IMR-90 (cell line): ENCODE measurements at regions not wholly inside any gene's neighbourhood (a gene's known extent, or its start where the extent isn't known, plus 50 kb on each side); places are given as distances from the start of the nearest gene placed in this dataset.

Experiments used
- ATAC-seq: fragments of 200-7000 bp; cut with Tn5 transposase; 2 replicates; pipeline ENCODE4 v1.9.1; 2020; ENCODE audit warnings: low read depth, mild to moderate bottlenecking, moderate library complexity
- BruUV-seq: library from RNA; stranded (reverse); fragments of 400-500 nt; replicated peaks from 2 replicates; lab custom pipeline; 2021; lab: Mats Ljungman, UMichigan
- CTCF ChIA-PET: fragments of 300-600 bp; formaldehyde crosslinking; extraction: SDS; loops from one replicate; lab custom pipeline; 2021; ENCODE audit warnings: antibody characterized with exemption; lab: Yijun Ruan, JAX
- POLR2A ChIA-PET: fragments of 300-600 bp; sonication (Branson Sonifier 250); formaldehyde crosslinking; loops from one replicate; lab custom pipeline; 2022; ENCODE audit warnings: antibody characterized with exemption; ENCODE audit not compliant: unreplicated experiment; lab: Charles Lee
- DNase-seq: peaks from one replicate; pipeline ENCODE4 v3.0.0; 2013
- H2AFZ ChIP-seq: replicated peaks from 2 replicates; pipeline ENCODE3; 2013; ENCODE audit warnings: low read length, mild to moderate bottlenecking; ENCODE audit not compliant: poor library complexity
- H2AK5ac ChIP-seq: 2 replicates; pipeline ENCODE4 v1.6.1; 2013; ENCODE audit warnings: low read depth, low read length, inconsistent platforms
- H2AK9ac ChIP-seq: replicated peaks from 2 replicates; pipeline ENCODE3; 2013; ENCODE audit warnings: mild to moderate bottlenecking, low read depth, low read length, moderate library complexity; ENCODE audit not compliant: poor library complexity
- H2BK120ac ChIP-seq: 2 replicates; pipeline ENCODE4 v1.6.1; 2013; ENCODE audit warnings: low read depth, low read length, inconsistent platforms
- H2BK15ac ChIP-seq: 3 replicates; pipeline ENCODE4 v1.6.1; 2013; ENCODE audit warnings: low read depth, low read length, inconsistent platforms
- H2BK20ac ChIP-seq: 2 replicates; pipeline ENCODE4 v1.6.1; 2013; ENCODE audit warnings: low read depth, mild to moderate bottlenecking, inconsistent platforms, low read length, moderate library complexity
- H2BK5ac ChIP-seq: 2 replicates; pipeline ENCODE4 v1.6.1; 2013; ENCODE audit warnings: mild to moderate bottlenecking, low read depth, low read length, inconsistent platforms; ENCODE audit not compliant: poor library complexity, severe bottlenecking
- H3K14ac ChIP-seq: replicated peaks from 2 replicates; pipeline ENCODE4 v1.6.1; 2013; ENCODE audit warnings: low read depth, low read length, inconsistent platforms
- H3K18ac ChIP-seq: 2 replicates; pipeline ENCODE4 v1.6.1; 2013; ENCODE audit warnings: low read depth, low read length, control low read depth
- H3K23ac ChIP-seq: 2 replicates; pipeline ENCODE4 v1.6.1; 2013; ENCODE audit warnings: low read depth, low read length, inconsistent platforms
- H3K27ac ChIP-seq: 2 replicates; pipeline ENCODE4 v1.5.1; 2013; ENCODE audit warnings: mild to moderate bottlenecking, control low read depth, low read length; ENCODE audit not compliant: insufficient read depth
- H3K27me3 ChIP-seq: 2 replicates; pipeline ENCODE4 v1.6.1; 2013; ENCODE audit warnings: low read length; ENCODE audit not compliant: control insufficient read depth, insufficient read depth
- H3K36me3 ChIP-seq: 2 replicates; pipeline ENCODE4 v1.6.1; 2013; ENCODE audit warnings: low read length, mixed read lengths; ENCODE audit not compliant: control insufficient read depth, insufficient read depth
- H3K4ac ChIP-seq: 2 replicates; pipeline ENCODE4 v1.6.1; 2013; ENCODE audit warnings: low read depth, low read length, inconsistent platforms
- H3K4me1 ChIP-seq: 2 replicates; pipeline ENCODE4 v1.6.1; 2013; ENCODE audit warnings: low read length, mixed read lengths; ENCODE audit not compliant: control insufficient read depth, insufficient read depth
- H3K4me2 ChIP-seq: 2 replicates; pipeline ENCODE4 v1.6.1; 2013; ENCODE audit warnings: low read depth, mild to moderate bottlenecking, control low read depth, low read length, moderate library complexity
- H3K4me3 ChIP-seq: 2 replicates; pipeline ENCODE4 v1.5.1; 2013; ENCODE audit warnings: low read depth, mild to moderate bottlenecking, control low read depth, low read length, moderate library complexity; ENCODE audit not compliant: insufficient read depth
- H3K56ac ChIP-seq: 2 replicates; pipeline ENCODE4 v1.6.1; 2013; ENCODE audit warnings: low read length, inconsistent platforms; ENCODE audit not compliant: insufficient read depth; ENCODE audit errors: extremely low read depth
- H3K79me1 ChIP-seq, 2 experiments: 2 replicates each; pipeline ENCODE4 v1.6.1; 2013; ENCODE audit warnings: low read length in 2 of 2, inconsistent platforms in 1 of 2, low read depth in 1 of 2
- H3K9ac ChIP-seq: 2 replicates; pipeline ENCODE4 v1.6.1; 2013; ENCODE audit warnings: low read depth, low read length, control low read depth
- H3K9me1 ChIP-seq: 2 replicates; pipeline ENCODE4 v1.6.1; 2013; ENCODE audit warnings: low read length, inconsistent platforms; ENCODE audit not compliant: insufficient read depth
- H3K9me3 ChIP-seq: 2 replicates; pipeline ENCODE4 v1.6.1; 2013; ENCODE audit warnings: low read length; ENCODE audit not compliant: control insufficient read depth, insufficient read depth
- H4K20me1 ChIP-seq: 2 replicates; pipeline ENCODE4 v1.6.1; 2013; ENCODE audit warnings: low read length, inconsistent platforms; ENCODE audit not compliant: insufficient read depth
- H4K5ac ChIP-seq: 2 replicates; pipeline ENCODE4 v1.6.1; 2013; ENCODE audit warnings: mild to moderate bottlenecking, low read depth, low read length, control low read depth
- H4K8ac ChIP-seq, 2 experiments: 2 replicates each; pipeline ENCODE4 v1.6.1; 2013; ENCODE audit warnings: low read depth in 2 of 2, low read length in 2 of 2, control low read depth in 1 of 2, inconsistent platforms in 1 of 2
- H4K91ac ChIP-seq: 2 replicates; pipeline ENCODE4 v1.6.1; 2013; ENCODE audit warnings: low read depth, low read length, inconsistent platforms; ENCODE audit not compliant: insufficient read depth
- BHLHE40 ChIP-seq: fragments of 150-350 bp; IDR thresholded peaks from 2 replicates; pipeline ENCODE4 v1.6.1; 2016; ENCODE audit warnings: mild to moderate bottlenecking, low read depth, low read length
- CEBPB ChIP-seq: IDR thresholded peaks from 2 replicates; pipeline ENCODE4 v1.6.1; 2012; ENCODE audit warnings: low read depth, low read length, improper control_type of control experiment
- CHD1 ChIP-seq: IDR thresholded peaks from 2 replicates; pipeline ENCODE4 v1.6.1; 2012; ENCODE audit warnings: low read depth, low read length, improper control_type of control experiment
- ELK1 ChIP-seq: fragments of 150-350 bp; IDR thresholded peaks from 2 replicates; pipeline ENCODE4 v1.6.1; 2016; ENCODE audit warnings: low read depth, mild to moderate bottlenecking, low read length, moderate library complexity, borderline replicate concordance
- FOS ChIP-seq: fragments of 150-350 bp; IDR thresholded peaks from 2 replicates; pipeline ENCODE4 v1.6.1; 2016; ENCODE audit warnings: low read depth, low read length
- MAZ ChIP-seq: IDR thresholded peaks from 2 replicates; pipeline ENCODE4 v1.6.1; 2012; ENCODE audit warnings: low read depth, mild to moderate bottlenecking, low read length, improper control_type of control experiment, moderate library complexity, borderline replicate concordance
- NFE2L2 ChIP-seq: fragments of 150-350 bp; IDR thresholded peaks from 2 replicates; pipeline ENCODE4 v1.6.1; 2016; ENCODE audit warnings: low read depth, mild to moderate bottlenecking, low read length
- POLR2A ChIP-seq: IDR thresholded peaks from 2 replicates; pipeline ENCODE4 v1.6.1; 2012; ENCODE audit warnings: mild to moderate bottlenecking, low read depth, low read length
- RAD21 ChIP-seq: IDR thresholded peaks from 2 replicates; pipeline ENCODE4 v1.6.1; 2012; ENCODE audit warnings: low read length, improper control_type of control experiment
- RFX5 ChIP-seq: IDR thresholded peaks from 2 replicates; pipeline ENCODE4 v1.8.0; 2012; ENCODE audit warnings: low read depth, mild to moderate bottlenecking, low read length, moderate library complexity
- SMC3 ChIP-seq: fragments of 150-350 bp; IDR thresholded peaks from 2 replicates; pipeline ENCODE4 v1.6.1; 2016; ENCODE audit warnings: low read depth, mild to moderate bottlenecking, antibody characterized with exemption, low read length, moderate library complexity
- USF2 ChIP-seq: fragments of 150-350 bp; IDR thresholded peaks from 2 replicates; pipeline ENCODE4 v1.6.1; 2017; ENCODE audit warnings: mild to moderate bottlenecking, antibody characterized with exemption, low read length, low read depth
- dilution Hi-C: fragments of 300-500 bp; cut with HindIII; formaldehyde crosslinking; loops from one replicate; pipeline ENCODE4 v1.14.3; 2018; ENCODE audit warnings: low sequenced_read_pairs; ENCODE audit not compliant: unreplicated experiment
- in situ Hi-C: fragments of 300-500 bp; cut with MboI; formaldehyde crosslinking; loops from 3 replicates; pipeline ENCODE4 v1.14.3; 2019; ENCODE audit warnings: low sequenced_read_pairs, inconsistent platforms, mixed read lengths
- intact Hi-C: fragments of 100-400 bp; cut with micrococcal nuclease; formaldehyde crosslinking; loops from 2 replicates; pipeline ENCODE4 v1.10.0; 2022

GRCh38 chr4:57163530-57164459 lies 53.6 kb upstream of the IGFBP7 start (continued):
- peak; percentile 16; the same call in 1 of the 2 replicates for TF ChIP-seq FOS

- H3K4ac ChIP-seq, result no peak overlapping the region
- ChIA-PET POLR2A (interaction anchor here (0.6 kb wide), 2 partner anchors 14 kb away, joined by 3 to 4 read pairs; no protein-coding TSS in a partner anchor), CTCF (interaction anchor here (0.8 to 2.8 kb wide), 22 partner anchors 9 to 134 kb away, joined by 3 to 22 read pairs (median 6); partner anchors contain the start of gene IGFBP7)
- H4K5ac ChIP-seq, result no peak overlapping the region
- no peaks in the 10 kb centered on the region for H3K9me1 ChIP-seq
- H3K27me3 ChIP-seq, result peaks cover 13% of the 10 kb centered on the region
- no peak overlapping the region for H4K8ac ChIP-seq
- no peak overlapping the region for H2AK5ac ChIP-seq
- H3K9ac ChIP-seq, result no peak overlapping the region
- no peak overlapping the region for H4K91ac ChIP-seq
- H3K23ac ChIP-seq, result no peak overlapping the region
- H3K36me3 ChIP-seq, result no peaks in the 10 kb centered on the region
- no peak overlapping the region for H3K4me2 ChIP-seq
- no peak overlapping the region for H2BK15ac ChIP-seq
- H3K14ac ChIP-seq, result no peak overlapping the region
- no peak overlapping the region for H2BK120ac ChIP-seq
- H2BK5ac ChIP-seq, result no peak overlapping the region
- H3K9me3 ChIP-seq, result no peaks in the 10 kb centered on the region
- BruUV-seq, result no TSS peak
- dilution Hi-C loops, result no loop called here
- TF ChIP-seq POLR2A (no peak), BHLHE40 (no peak), CHD1 (no peak), RFX5 (no peak), ELK1 (no peak), USF2 (no peak), MAZ (no peak), CEBPB (no peak), SMC3 (no peak), RAD21 (no peak), NFE2L2 (no peak)
- H3K18ac ChIP-seq, result no peak overlapping the region
- intact Hi-C loops, result loop anchor here (1.0 to 10.0 kb wide), 3 partner anchors 44 to 262 kb away; no protein-coding TSS in a partner anchor
- ATAC-seq (no peak), DNase-seq (no peak)
- no peak overlapping the region for H3K56ac ChIP-seq
- H3K4me3 ChIP-seq, result no peak overlapping the region
- H3K79me1 ChIP-seq, result no peaks in the 10 kb centered on the region
- H3K27ac ChIP-seq, result no peak overlapping the region
- H3K4me1 ChIP-seq, result peaks cover 2% of the 10 kb centered on the region; the same call in 1 of the 2 replicates
- no peaks in the 10 kb centered on the region for H4K20me1 ChIP-seq
- no peak overlapping the region for H2AFZ ChIP-seq
- in situ Hi-C loops, result no loop called here
- H2AK9ac ChIP-seq, result no peak overlapping the region
- no peak overlapping the region for H2BK20ac ChIP-seq
Measured at GRCh38 chr4:57162499-57163019, 52.4 kb upstream of the IGFBP7 start.
